ENCODE measurements at regions not wholly inside any gene's neighbourhood (a gene's known extent, or its start where the extent isn't known, plus 50 kb on each side); places are given as distances from the start of the nearest gene placed in this dataset.

GRCh38 chr11:69553416-69554357 lies 72.2 kb downstream of the LINC01488 start:
- DNase-seq: no peak

GRCh38 chr11:69554849-69555248 lies 73.4 kb downstream of the LINC01488 start:
- intact Hi-C loops (cut with DNase I): no loop called here
- H3K9me3 ChIP-seq: no peaks in the 10 kb centered on the region
- ATAC-seq (no peak), DNase-seq (no peak), FAIRE-seq (no peak)
- H3K27me3 ChIP-seq: no peaks in the 10 kb centered on the region
- H3K36me3 ChIP-seq: no peaks in the 10 kb centered on the region
- no peak overlapping the region for H3K4me3 ChIP-seq
- no peaks in the 10 kb centered on the region for H3K4me1 ChIP-seq
- TF ChIP-seq CTCF (IDR thresholded peaks at IDR 0.05): no peak
- 79 to 81% methylated on average over 6 of the region's 6 CpGs for WGBS, 2 donors
- H3K27ac ChIP-seq: no peak overlapping the region

More at GRCh38 chr11:69553416-69554357, 72.2 kb downstream of the LINC01488 start:
- intact Hi-C loops (cut with DNase I): no loop called here
- no peak for TF ChIP-seq CTCF (IDR thresholded peaks at IDR 0.05)
- no peak overlapping the region for H3K27ac ChIP-seq
- WGBS, 2 donors: 91 to 93% methylated on average over 14 of the region's 14 CpGs
- H3K36me3 ChIP-seq: no peaks in the 10 kb centered on the region
- no peaks in the 10 kb centered on the region for H3K9me3 ChIP-seq
- no peaks in the 10 kb centered on the region for H3K4me1 ChIP-seq
- H3K27me3 ChIP-seq: no peaks in the 10 kb centered on the region
- H3K4me3 ChIP-seq: no peak overlapping the region
- ATAC-seq: no peak
- no peak for FAIRE-seq

GRCh38 chr11:69557266-69557665 lies 75.8 kb downstream of the LINC01488 start:
- H3K9me3 ChIP-seq: no peaks in the 10 kb centered on the region
- TF ChIP-seq CTCF (IDR thresholded peaks at IDR 0.05): no peak
- DNase-seq (no peak), ATAC-seq (no peak), FAIRE-seq (no peak)
- H3K27me3 ChIP-seq: no peaks in the 10 kb centered on the region
- no peak overlapping the region for H3K27ac ChIP-seq
- WGBS, 2 donors: 90 to 92% methylated on average over 7 of the region's 7 CpGs
- H3K36me3 ChIP-seq: no peaks in the 10 kb centered on the region
- no peak overlapping the region for H3K4me3 ChIP-seq
- intact Hi-C loops (cut with DNase I): no loop called here
- H3K4me1 ChIP-seq: no peaks in the 10 kb centered on the region

GRCh38 chr11:69558519-69558941 lies 77.1 kb downstream of the LINC01488 start:
- no peaks in the 10 kb centered on the region for H3K9me3 ChIP-seq
- no peak for FAIRE-seq
- intact Hi-C loops (cut with DNase I): no loop called here
- no peak for DNase-seq
- TF ChIP-seq CTCF (IDR thresholded peaks at IDR 0.05): no peak
- no peaks in the 10 kb centered on the region for H3K36me3 ChIP-seq
- WGBS, 2 donors: 69 to 72% methylated on average over 12 of the region's 12 CpGs
- no peaks in the 10 kb centered on the region for H3K27me3 ChIP-seq
- H3K4me3 ChIP-seq: no peak overlapping the region
- no peaks in the 10 kb centered on the region for H3K4me1 ChIP-seq
- ATAC-seq: no peak
- H3K27ac ChIP-seq: no peak overlapping the region

- DNase-seq (no peak), FAIRE-seq (no peak), ATAC-seq (no peak)
- 66 to 81% methylated on average over 5 of the region's 5 CpGs for WGBS, 2 donors
- H3K36me3 ChIP-seq: no peaks in the 10 kb centered on the region
- no peaks in the 10 kb centered on the region for H3K27me3 ChIP-seq
- TF ChIP-seq CTCF (IDR thresholded peaks at IDR 0.05): no peak
- H3K4me1 ChIP-seq: no peaks in the 10 kb centered on the region
- H3K27ac ChIP-seq: no peak overlapping the region
- H3K9me3 ChIP-seq: no peaks in the 10 kb centered on the region
- intact Hi-C loops (cut with DNase I): no loop called here
- H3K4me3 ChIP-seq: no peak overlapping the region
These were observed 77.7 kb downstream of the LINC01488 start for GRCh38 chr11:69559181-69559580.
